ENCODE measurements at regions not wholly inside any gene's neighbourhood (a gene's known extent, or its start where the extent isn't known, plus 50 kb on each side); places are given as distances from the start of the nearest gene placed in this dataset.
"Not testable (repeated sequence)": the region's sequence is repeated elsewhere in the genome, so short reads cannot be mapped to it uniquely, and the experiment has no call there.

- not testable (repeated sequence) for TF ChIP-seq CTCF, POLR2AphosphoS5 (IDR thresholded peaks at IDR 0.05)
Observed at GRCh38 chr3:3999340-3999739, 200.1 kb downstream of the LRRN1 start.
